ENCODE measurements at regions not wholly inside any gene's neighbourhood (a gene's known extent, or its start where the extent isn't known, plus 50 kb on each side); places are given as distances from the start of the nearest gene placed in this dataset.
"Not testable (repeated sequence)": the region's sequence is repeated elsewhere in the genome, so short reads cannot be mapped to it uniquely, and the experiment has no call there.

DNA sequence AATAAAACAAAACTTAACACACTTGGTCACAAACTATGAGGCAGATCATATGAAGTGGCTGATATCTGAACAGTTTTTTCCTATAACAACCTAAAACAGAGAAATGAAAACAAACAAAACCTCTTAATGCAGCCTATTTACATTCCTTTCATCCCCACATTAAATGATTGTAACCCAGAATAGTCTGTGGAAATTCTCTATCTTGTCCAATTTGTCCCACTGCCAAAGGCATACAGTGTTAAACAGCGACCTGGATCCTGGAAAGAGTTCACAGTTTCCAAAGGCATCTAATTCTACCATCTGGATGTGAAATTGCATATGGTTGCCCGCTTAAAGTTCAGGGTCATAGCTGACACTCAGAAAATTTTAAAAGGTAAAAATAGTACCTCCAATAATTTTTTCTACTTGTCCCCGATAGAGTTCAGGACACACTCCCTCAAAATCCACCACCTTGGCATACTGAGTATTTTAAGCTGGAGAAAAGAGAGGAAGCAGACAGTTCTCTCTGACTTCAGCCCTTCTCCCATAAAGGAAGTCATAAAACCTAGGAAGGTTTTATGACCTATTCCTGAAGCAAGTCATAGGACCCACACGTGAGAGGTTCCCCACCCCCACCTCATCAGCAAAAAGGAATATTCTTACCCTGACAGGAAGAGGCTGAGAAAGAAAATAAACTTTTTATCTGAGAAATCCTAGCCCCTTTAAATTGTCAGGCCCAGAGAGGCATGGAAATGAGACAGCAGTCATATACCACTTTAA, 270.2 kb downstream of the PAPSS1 start:
- no peak overlapping the region for H3K27ac ChIP-seq (ENCODE audit: low read depth, low read length)
- WGBS (ENCODE audit: insufficient coverage): no CpG with 5 or more reads among the region's 4 CpGs

DNA sequence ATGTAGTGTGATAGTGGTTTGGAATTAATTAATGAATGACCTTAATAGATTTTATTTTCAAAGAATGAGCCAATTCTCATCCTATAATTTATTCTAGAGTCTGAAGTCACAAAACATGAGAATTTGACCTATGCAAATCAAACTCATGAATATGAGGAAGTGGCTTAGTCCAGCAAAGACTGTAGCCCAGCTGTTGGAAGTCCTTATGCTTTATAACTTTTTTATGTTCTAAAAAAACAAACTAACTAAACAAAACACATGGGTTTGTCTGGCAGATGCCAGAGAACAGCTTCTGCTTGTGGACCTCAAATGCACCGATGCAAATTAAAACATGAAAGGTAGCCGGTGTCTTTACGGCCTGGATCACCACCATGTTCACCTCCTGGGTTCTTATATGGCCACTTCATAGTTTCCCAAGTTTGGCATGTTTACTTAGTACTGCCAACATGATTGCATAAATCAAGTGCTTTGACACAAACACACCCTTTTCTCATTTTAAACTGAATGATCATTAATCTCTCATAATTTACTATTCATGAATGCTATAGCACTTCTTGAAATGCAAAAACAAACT, 277.4 kb downstream of the PAPSS1 start:
- H3K27me3 ChIP-seq (ENCODE audit: control insufficient read depth, insufficient read depth, low read length): no peaks in the 10 kb centered on the region
- H3K36me3 ChIP-seq (ENCODE audit: control insufficient read depth, insufficient read depth, low read length): no peaks in the 10 kb centered on the region
- H3K4me3 ChIP-seq (ENCODE audit: low read depth, low read length): no peak overlapping the region
- no peak overlapping the region for H3K27ac ChIP-seq (ENCODE audit: low read depth, low read length)
- no peaks in the 10 kb centered on the region for H3K9me3 ChIP-seq (ENCODE audit: control insufficient read depth, insufficient read depth, low read length)
- DNase-seq (ENCODE audit: low read depth in 4 of 6, low spot score in 6 of 6): no peak
- 85% methylated on average over 3 of the region's 3 CpGs for WGBS (ENCODE audit: insufficient coverage)
- no peaks in the 10 kb centered on the region for H3K4me1 ChIP-seq (ENCODE audit: control insufficient read depth, insufficient read depth, low read length)

More for the DNA sequence above, 270.2 kb downstream of the PAPSS1 start:
- Histone ChIP-seq H3K27me3 (ENCODE audit: control insufficient read depth, insufficient read depth, low read length) (no peaks in the 10 kb centered on the region), H3K9me3 (ENCODE audit: control insufficient read depth, insufficient read depth, low read length) (no peaks in the 10 kb centered on the region), H3K36me3 (ENCODE audit: control insufficient read depth, insufficient read depth, low read length) (no peaks in the 10 kb centered on the region), H3K4me1 (ENCODE audit: control insufficient read depth, insufficient read depth, low read length) (no peaks in the 10 kb centered on the region), H3K4me3 (ENCODE audit: low read depth, low read length) (no peak overlapping the region)
- DNase-seq (ENCODE audit: low read depth in 4 of 6, low spot score in 6 of 6): peak in 1 of 6 donors; percentile 18

DNA sequence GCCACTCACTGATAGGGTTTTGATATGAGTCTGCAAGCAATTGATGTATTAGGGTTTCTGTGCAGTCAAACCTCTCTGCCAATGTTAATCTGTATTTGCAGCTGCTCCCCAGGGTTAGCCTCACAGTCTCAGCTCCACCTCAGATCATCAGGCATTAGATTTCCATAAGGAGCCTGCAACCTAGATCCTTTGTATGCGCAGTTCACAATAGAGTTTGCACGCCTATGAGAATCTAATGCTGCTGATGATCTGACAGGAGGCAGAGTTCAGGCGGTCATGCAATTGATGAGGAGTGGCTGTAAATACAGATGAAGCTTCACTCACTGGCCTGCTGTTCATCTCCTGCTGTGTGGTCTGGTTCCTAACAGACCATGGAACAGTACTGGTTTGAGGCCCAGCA, 280.6 kb downstream of the PAPSS1 start:
- Histone ChIP-seq H3K4me3 (ENCODE audit: low read depth, low read length) (no peak overlapping the region), H3K9me3 (ENCODE audit: control insufficient read depth, insufficient read depth, low read length) (no peaks in the 10 kb centered on the region), H3K36me3 (ENCODE audit: control insufficient read depth, insufficient read depth, low read length) (no peaks in the 10 kb centered on the region), H3K4me1 (ENCODE audit: control insufficient read depth, insufficient read depth, low read length) (no peaks in the 10 kb centered on the region), H3K27ac (ENCODE audit: low read depth, low read length) (no peak overlapping the region), H3K27me3 (ENCODE audit: control insufficient read depth, insufficient read depth, low read length) (no peaks in the 10 kb centered on the region)
- no peak for DNase-seq (ENCODE audit: low read depth in 4 of 6, low spot score in 6 of 6)
- 71% methylated on average over 3 of the region's 3 CpGs for WGBS (ENCODE audit: insufficient coverage)

DNA sequence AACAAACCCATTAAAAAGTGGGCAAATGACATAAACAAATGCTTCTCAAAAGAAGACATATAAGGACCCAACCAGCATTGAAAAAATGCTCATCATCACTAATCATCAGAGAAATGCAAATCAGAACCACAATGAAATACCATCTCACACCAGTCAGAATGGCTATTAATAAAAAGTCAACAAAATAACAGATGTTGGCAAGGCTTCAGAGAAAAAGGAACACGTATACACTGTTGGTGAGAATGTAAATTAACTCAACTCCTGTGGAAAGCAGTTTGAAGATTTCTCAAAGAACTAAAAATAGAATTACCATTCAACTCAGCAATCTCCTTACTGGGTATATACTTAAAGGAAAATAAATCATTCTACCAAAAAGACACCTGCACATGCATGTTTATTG, 283.6 kb downstream of the PAPSS1 start:
- no CpG with 5 or more reads among the region's 1 CpG for WGBS (ENCODE audit: insufficient coverage)
- not testable (repeated sequence) for H3K9me3 ChIP-seq (ENCODE audit: control insufficient read depth, insufficient read depth, low read length); H3K27me3 ChIP-seq (ENCODE audit: control insufficient read depth, insufficient read depth, low read length); H3K4me3 ChIP-seq (ENCODE audit: low read depth, low read length); H3K27ac ChIP-seq (ENCODE audit: low read depth, low read length); DNase-seq (ENCODE audit: low read depth in 4 of 6, low spot score in 6 of 6); H3K4me1 ChIP-seq (ENCODE audit: control insufficient read depth, insufficient read depth, low read length); H3K36me3 ChIP-seq (ENCODE audit: control insufficient read depth, insufficient read depth, low read length)

DNA sequence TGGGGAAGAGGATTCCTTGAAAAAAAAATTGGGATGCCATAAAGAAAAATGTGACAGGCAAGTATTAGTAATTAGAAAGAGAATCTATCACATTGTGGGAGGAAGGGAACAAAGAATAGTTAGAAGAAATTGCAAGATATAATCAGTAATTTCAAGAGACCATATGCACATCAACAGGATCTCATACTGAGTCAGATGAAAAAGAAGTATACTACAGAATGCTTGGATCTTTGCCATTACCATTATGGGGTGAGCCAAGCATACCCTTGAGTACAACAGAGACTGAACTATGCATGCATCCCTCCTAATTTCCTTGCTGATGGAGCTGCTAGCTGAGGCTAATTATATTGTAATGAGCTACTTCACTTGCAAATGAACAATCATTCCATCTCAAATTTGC, 287.6 kb downstream of the PAPSS1 start:
- no peak overlapping the region for H3K27ac ChIP-seq (ENCODE audit: low read depth, low read length)
- no peaks in the 10 kb centered on the region for H3K27me3 ChIP-seq (ENCODE audit: control insufficient read depth, insufficient read depth, low read length)
- no peak overlapping the region for H3K4me3 ChIP-seq (ENCODE audit: low read depth, low read length)
- H3K4me1 ChIP-seq (ENCODE audit: control insufficient read depth, insufficient read depth, low read length): no peaks in the 10 kb centered on the region
- H3K9me3 ChIP-seq (ENCODE audit: control insufficient read depth, insufficient read depth, low read length): no peaks in the 10 kb centered on the region
- H3K36me3 ChIP-seq (ENCODE audit: control insufficient read depth, insufficient read depth, low read length): no peaks in the 10 kb centered on the region
- DNase-seq (ENCODE audit: low read depth in 4 of 6, low spot score in 6 of 6): peak; percentile 11 to 97 (median 48)

DNA sequence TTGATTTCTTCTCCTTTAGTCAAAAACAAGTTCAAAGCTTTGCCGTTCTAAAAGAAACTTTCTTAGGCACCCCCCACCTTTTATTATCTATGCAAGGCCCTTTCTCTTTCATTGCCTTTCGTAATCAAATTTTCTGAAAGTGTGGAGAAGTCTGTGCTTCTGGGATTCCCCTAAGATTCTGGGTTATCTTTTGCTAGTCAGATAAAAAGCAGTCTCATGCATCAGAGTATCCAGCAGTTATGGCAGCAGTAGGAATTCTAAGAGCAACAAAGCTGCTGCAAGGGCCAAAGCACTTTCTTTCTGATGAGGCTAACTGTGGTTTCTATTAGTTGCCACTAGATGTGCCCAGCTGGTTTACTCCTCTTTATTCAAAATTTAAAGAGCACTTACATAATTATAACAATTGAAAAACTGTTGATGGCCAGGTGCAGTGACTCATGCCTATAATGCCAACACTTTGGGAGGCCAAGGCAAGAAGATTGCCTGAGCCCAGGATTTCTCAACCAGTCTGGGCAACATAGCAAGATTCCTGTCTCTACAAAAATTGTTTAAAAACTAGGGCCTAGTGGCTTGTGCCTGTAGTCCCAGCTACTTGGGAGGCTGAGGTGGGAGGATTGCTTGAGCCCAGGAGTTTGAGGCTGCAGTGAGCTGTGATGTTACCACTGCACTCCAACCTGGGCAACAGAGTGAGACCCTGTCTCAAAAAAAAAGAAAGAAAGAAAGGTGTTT, 296.2 kb downstream of the PAPSS1 start:
- Histone ChIP-seq H3K4me1 (ENCODE audit: control insufficient read depth, insufficient read depth, low read length) (no peaks in the 10 kb centered on the region), H3K27ac (ENCODE audit: low read depth, low read length) (no peak overlapping the region), H3K27me3 (ENCODE audit: control insufficient read depth, insufficient read depth, low read length) (no peaks in the 10 kb centered on the region), H3K36me3 (ENCODE audit: control insufficient read depth, insufficient read depth, low read length) (no peaks in the 10 kb centered on the region), H3K9me3 (ENCODE audit: control insufficient read depth, insufficient read depth, low read length) (no peaks in the 10 kb centered on the region), H3K4me3 (ENCODE audit: low read depth, low read length) (no peak overlapping the region)
- DNase-seq (ENCODE audit: low read depth in 4 of 6, low spot score in 6 of 6): no peak
- WGBS (ENCODE audit: insufficient coverage): no CpG with 5 or more reads among the region's 2 CpGs

DNA sequence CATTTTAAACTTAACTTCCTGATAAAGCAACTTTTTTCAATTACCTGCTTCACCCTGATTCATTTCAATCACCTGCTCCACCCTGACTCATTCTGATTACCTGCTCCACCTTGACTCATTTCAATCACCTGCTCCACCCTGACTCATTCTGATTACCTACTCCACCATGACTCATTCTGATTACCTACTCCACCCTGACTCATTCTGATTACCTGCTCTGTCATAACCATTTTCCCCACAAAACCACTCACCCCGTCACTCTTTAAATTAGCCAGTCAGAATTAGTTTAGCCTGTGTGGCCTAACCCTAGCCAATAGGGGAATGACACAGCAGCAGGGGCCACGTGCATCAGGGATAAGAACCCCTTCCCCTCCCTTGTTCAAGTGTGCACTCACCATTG, 300.5 kb downstream of the PAPSS1 start:
- 100% methylated on average over 1 of the region's 2 CpGs for WGBS (ENCODE audit: insufficient coverage)
- not testable (repeated sequence) for H3K27me3 ChIP-seq (ENCODE audit: control insufficient read depth, insufficient read depth, low read length); DNase-seq (ENCODE audit: low read depth in 4 of 6, low spot score in 6 of 6)

DNA sequence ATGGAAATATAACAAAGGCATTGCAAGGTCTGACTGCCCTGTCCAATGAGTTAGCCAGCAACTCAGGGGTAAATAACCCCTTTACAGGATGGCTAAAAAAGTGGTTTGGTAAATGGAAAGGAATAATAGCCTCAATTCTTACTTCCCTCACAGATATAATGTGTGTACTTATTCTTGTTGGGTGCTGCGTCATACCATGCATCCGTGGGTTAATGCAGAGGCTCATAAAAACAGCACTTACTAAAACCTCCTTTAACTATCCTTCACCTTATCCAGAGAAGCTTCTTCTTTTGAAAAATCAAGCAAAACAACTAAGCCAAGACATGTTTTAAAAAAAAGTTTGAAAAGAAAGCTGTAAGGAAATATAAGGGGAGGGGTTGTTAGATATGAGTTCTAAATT, 301.0 kb downstream of the PAPSS1 start:
- no CpG with 5 or more reads among the region's 2 CpGs for WGBS (ENCODE audit: insufficient coverage)
- Histone ChIP-seq H3K4me3 (ENCODE audit: low read depth, low read length) (no peak overlapping the region), H3K4me1 (ENCODE audit: control insufficient read depth, insufficient read depth, low read length) (no peaks in the 10 kb centered on the region), H3K36me3 (ENCODE audit: control insufficient read depth, insufficient read depth, low read length) (no peaks in the 10 kb centered on the region), H3K27me3 (ENCODE audit: control insufficient read depth, insufficient read depth, low read length) (no peaks in the 10 kb centered on the region), H3K27ac (ENCODE audit: low read depth, low read length) (no peak overlapping the region), H3K9me3 (ENCODE audit: control insufficient read depth, insufficient read depth, low read length) (no peaks in the 10 kb centered on the region)
- no peak for DNase-seq (ENCODE audit: low read depth in 4 of 6, low spot score in 6 of 6)

More for the DNA sequence above, 300.5 kb downstream of the PAPSS1 start:
- not testable (repeated sequence) for H3K9me3 ChIP-seq (ENCODE audit: control insufficient read depth, insufficient read depth, low read length); H3K4me3 ChIP-seq (ENCODE audit: low read depth, low read length); H3K36me3 ChIP-seq (ENCODE audit: control insufficient read depth, insufficient read depth, low read length); H3K27ac ChIP-seq (ENCODE audit: low read depth, low read length); H3K4me1 ChIP-seq (ENCODE audit: control insufficient read depth, insufficient read depth, low read length)

DNA sequence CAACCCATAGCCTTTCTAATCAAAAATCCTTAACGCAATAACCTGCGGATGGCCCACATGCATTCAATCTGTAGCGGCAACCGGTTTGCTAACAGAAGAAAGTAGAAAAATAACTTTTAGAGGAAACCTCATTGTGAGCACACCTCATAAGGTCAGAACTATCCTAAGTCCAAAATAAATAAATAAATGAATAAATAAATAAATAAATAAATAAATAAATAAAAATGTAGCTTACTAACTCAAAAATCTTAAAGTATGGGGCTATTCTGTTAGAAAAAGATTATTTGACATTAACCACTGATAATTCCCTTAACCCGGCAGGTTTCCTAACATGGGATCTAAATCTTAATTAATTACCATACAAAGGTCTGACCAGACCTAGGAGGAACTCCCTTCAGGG, 304.5 kb downstream of the PAPSS1 start:
- no CpG with 5 or more reads among the region's 5 CpGs for WGBS (ENCODE audit: insufficient coverage)
- H3K4me1 ChIP-seq (ENCODE audit: control insufficient read depth, insufficient read depth, low read length); H3K4me3 ChIP-seq (ENCODE audit: low read depth, low read length); H3K27me3 ChIP-seq (ENCODE audit: control insufficient read depth, insufficient read depth, low read length); H3K36me3 ChIP-seq (ENCODE audit: control insufficient read depth, insufficient read depth, low read length); DNase-seq (ENCODE audit: low read depth in 4 of 6, low spot score in 6 of 6); H3K27ac ChIP-seq (ENCODE audit: low read depth, low read length); H3K9me3 ChIP-seq (ENCODE audit: control insufficient read depth, insufficient read depth, low read length): not testable (repeated sequence)

DNA sequence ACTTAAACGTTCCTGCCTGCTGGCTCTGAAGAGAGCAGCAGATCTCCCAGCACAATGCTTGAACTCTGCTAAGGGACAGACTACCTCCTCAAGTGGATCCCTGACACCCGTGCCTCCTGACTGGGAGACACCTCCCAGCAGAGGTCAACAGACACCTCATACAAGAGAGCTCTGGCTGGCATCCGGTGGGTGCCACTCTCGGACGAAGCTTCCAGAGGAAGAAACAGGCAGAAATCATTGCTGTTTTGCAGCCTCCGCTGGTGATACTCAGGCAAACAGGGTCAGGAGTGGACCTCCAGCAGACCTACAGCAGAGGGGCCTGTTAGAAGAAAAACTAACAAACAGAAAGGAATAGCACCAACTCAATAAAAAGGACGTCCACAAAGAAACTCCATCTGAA, 310.2 kb downstream of the PAPSS1 start:
- H3K36me3 ChIP-seq (ENCODE audit: control insufficient read depth, insufficient read depth, low read length); H3K27ac ChIP-seq (ENCODE audit: low read depth, low read length); DNase-seq (ENCODE audit: low read depth in 4 of 6, low spot score in 6 of 6); H3K4me3 ChIP-seq (ENCODE audit: low read depth, low read length); H3K4me1 ChIP-seq (ENCODE audit: control insufficient read depth, insufficient read depth, low read length); H3K9me3 ChIP-seq (ENCODE audit: control insufficient read depth, insufficient read depth, low read length); H3K27me3 ChIP-seq (ENCODE audit: control insufficient read depth, insufficient read depth, low read length): not testable (repeated sequence)
- 87% methylated on average over 6 of the region's 7 CpGs for WGBS (ENCODE audit: insufficient coverage)

Measured in spinal cord (tissue), 9 donors.